Tongue (tissue), 1 donor: ENCODE measurements at regions not wholly inside any gene's neighbourhood (a gene's known extent, or its start where the extent isn't known, plus 50 kb on each side); places are given as distances from the start of the nearest gene placed in this dataset.
"Not testable (repeated sequence)": the region's sequence is repeated elsewhere in the genome, so short reads cannot be mapped to it uniquely, and the experiment has no call there.

Source experiments
- DNase-seq: peaks from one replicate; pipeline ENCODE4 v3.0.0-alpha.2; 2015

- no peak for DNase-seq
Observed at GRCh38 chr1:100791586-100791985, 72.0 kb downstream of the VCAM1 start.

DNA sequence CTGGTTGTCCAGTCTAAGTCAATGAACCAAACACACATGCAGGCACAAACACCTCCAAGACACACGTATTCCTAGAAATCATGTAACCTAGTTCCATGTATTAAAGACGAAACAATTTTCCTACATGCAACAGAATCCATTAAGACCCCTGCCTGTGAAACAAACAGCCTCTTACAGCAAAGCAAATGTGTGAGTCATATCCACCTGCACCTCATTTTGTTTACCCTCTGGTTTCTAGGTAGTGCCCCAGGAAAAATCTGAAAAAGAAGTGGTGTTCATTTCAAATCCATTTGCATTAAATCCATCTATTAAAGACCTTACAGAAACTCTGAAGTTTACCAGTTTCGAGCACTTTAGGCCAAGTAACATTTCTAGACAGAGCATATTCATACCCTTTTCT, 74.1 kb downstream of the VCAM1 start:
- DNase-seq, result no peak

GRCh38 chr1:100794748-100795645, 75.5 kb downstream of the VCAM1 start:
- peak; percentile 18 for DNase-seq

GRCh38 chr1:100795646-100795985, 76.1 kb downstream of the VCAM1 start:
- DNase-seq, result no peak

- no peak for DNase-seq
Observed at GRCh38 chr1:100796046-100796445, 76.5 kb downstream of the VCAM1 start.

DNA sequence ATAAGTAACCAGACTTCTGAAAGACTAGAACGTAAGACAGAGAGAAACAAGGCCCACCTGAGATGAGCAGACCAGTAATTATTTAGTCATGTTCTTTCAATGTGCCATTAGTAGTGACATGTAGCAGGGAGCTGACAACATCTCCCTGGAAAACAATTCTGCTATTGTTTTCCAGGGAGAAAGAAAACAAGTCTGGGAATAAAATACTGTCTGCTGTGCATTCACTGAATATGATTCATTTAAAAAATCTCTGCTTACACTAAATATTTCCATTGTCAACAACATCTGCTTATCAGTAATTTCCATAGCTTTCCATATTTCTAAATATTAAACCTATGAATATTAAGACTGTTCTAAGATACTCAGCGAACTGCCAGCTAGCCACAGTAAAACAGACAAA, 80.0 kb downstream of the VCAM1 start:
- DNase-seq, result no peak

DNA sequence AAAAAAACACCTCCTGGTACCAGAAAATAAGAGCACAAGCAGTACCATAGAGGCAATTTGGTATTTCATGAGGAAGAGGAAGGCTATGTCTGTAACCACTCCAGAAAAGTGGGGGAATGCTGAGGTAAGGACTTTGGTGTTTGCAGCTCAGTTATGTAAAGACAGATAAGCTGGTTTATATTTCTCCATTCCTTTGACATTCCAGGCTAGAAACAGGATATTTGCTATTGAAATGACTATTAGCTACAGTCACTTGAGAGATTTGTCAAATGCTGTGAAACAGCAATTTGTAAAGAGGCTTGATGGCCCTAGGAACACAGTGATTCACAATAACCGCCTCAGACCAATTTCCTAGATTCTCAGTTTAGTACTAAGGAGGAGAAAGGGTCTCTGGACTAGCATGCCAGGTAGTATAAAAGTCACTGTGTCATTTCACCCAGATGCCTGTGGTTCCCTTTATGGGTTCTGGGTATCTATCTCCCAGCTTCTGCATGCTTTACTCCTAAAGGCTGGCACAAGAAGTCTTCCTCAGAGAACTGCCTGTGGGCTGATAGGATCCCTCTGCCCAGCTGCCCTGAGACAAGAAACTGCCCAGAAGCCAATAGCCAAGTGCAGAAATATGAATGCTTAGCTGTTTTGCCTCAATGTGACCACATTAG, 80.5 kb downstream of the VCAM1 start:
- DNase-seq, result no peak

- not testable (repeated sequence) for DNase-seq
Observed at GRCh38 chr1:100801256-100801655, 81.7 kb downstream of the VCAM1 start.

DNA sequence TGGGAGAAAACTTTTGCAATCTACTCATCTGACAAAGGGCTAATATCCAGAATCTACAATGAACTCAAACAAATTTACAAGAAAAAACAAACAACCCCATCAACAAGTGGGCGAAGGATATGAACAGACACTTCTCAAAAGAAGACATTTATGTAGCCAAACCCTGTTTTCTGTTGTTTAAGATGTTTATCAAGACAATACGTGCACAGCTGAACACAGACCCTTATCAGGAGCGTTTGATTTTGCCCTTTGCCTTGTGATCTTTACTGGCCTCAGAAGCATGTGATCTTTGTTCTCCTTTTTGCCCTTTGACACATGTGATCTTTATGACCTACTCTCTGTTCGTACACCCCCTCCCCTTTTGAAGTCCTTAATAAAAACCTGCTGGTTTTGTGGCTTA, 83.7 kb downstream of the VCAM1 start:
- not testable (repeated sequence) for DNase-seq

GRCh38 chr1:100806601-100807000, 87.1 kb downstream of the VCAM1 start:
- no peak for DNase-seq

GRCh38 chr1:100810360-100810759, 84.3 kb downstream of the EXTL2 start:
- no peak for DNase-seq

DNA sequence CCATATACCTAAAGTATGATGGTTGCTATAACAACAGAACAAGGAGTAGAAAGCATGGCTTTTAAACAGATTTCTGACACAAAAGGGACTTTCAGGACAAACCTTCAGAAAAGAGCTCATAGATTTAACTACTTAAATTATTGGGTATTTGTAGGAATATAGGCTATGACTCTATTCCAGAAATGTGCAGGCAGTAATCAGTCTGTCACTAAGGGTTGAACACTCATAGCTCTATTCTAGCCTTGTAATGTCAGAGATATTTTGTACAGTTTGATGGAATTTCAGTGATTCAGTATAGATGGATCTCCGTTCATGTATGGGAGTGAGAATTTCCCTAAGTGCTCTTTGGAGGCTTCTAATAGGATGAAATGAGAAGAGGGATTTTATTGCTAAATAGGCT, 82.8 kb downstream of the EXTL2 start:
- DNase-seq, result no peak

- DNase-seq, result not testable (repeated sequence)
Observed at GRCh38 chr1:100814938-100815337, 79.7 kb downstream of the EXTL2 start.

DNA sequence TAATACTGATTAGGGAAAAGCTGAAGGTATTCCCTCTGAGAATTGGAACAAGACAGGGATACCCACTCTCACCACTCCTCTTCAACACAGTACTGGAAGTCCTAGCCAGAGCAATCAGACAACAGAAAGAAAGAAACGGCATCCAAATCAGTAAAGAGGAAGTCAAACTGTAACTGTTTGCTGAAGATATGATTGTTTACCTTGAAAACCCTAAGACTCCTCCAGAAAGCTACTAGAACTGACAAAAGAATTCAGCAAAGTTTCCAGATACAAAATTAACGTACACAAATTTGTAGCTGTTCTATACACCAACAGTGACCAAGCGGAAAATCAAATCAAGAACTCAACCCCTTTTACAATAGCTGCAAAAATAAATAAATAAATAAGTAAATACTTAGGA, 78.6 kb downstream of the EXTL2 start:
- DNase-seq, result no peak

- DNase-seq, result not testable (repeated sequence)
Observed at GRCh38 chr1:100820195-100820594, 74.4 kb downstream of the EXTL2 start.

DNA sequence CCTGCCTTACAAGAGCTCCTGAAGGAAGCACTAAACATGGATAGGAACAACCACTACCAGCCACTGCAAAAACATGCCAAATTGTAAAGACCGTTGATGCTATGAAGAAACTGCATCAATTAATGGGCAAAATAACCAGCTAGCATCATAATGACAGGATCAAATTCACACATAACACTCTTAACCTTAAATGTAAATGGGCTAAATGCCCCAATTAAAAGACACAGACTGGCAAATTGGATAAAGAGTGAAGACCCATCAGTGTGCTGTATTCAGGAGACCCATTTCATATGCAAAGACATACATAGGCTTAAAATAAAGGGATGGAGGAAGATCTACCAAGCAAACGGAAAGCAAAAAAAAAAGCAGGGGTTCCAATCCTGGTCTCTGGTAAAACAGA, 72.7 kb downstream of the EXTL2 start:
- DNase-seq, result not testable (repeated sequence)
